Rectal smooth muscle tissue (tissue), 1 donor: ENCODE measurements at regions not wholly inside any gene's neighbourhood (a gene's known extent, or its start where the extent isn't known, plus 50 kb on each side); places are given as distances from the start of the nearest gene placed in this dataset.

Experiments
- H3K27ac ChIP-seq: one replicate; pipeline ENCODE4 v1.7.0; 2013; ENCODE audit warnings: low read depth, low read length, inconsistent platforms
- H3K27me3 ChIP-seq: one replicate; pipeline ENCODE4 v1.7.0; 2013; ENCODE audit warnings: low read length; ENCODE audit not compliant: control insufficient read depth, insufficient read depth
- H3K36me3 ChIP-seq: one replicate; pipeline ENCODE4 v1.7.0; 2013; ENCODE audit warnings: low read length; ENCODE audit not compliant: control insufficient read depth, insufficient read depth
- H3K4me1 ChIP-seq: one replicate; pipeline ENCODE4 v1.7.0; 2013; ENCODE audit warnings: low read length; ENCODE audit not compliant: control insufficient read depth, insufficient read depth
- H3K4me3 ChIP-seq: one replicate; pipeline ENCODE4 v1.7.0; 2013; ENCODE audit warnings: low read length
- H3K9ac ChIP-seq: one replicate; pipeline ENCODE4 v1.7.0; 2013; ENCODE audit warnings: low read length

DNA sequence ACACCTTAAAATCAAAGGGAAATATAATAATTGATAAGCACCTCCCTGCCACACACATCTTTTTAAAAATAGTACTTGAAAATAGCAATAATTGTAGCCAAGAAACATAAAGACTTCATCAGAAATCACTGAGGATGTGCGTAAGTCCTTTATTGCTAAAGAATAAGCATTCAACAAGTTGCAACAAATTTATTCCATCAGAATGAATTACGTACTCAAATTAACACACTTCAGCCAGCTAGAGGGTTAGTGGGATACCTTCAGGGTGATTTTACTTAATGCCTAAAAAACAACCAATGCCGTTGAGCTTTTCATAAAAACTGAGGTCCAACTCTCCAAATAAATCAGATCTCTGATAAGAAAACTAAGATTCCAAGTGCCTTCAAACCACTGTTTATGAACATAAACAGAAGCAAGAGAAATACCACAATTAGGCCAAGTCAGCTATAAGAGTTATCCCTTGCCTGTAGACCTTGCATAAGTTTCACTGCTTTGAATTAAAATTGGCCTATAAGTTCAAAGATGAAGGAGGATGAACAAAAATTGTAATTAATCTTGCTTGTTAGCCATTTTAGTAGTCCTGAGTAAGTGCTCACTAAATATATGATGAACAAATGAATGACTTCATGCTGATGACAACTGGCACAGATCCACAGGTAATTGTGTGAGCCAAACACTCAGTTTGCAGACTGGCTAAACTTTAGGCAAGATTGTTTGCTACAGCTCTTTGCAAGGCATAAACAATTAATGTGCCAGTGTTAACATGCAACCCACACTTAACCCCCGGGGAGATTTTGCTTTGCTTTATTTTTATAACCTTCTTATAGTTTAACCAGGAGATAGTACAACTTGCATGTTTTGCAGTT is 375.1 kb upstream of the THBS1 start:
- no peaks in the 10 kb centered on the region for H3K27me3 ChIP-seq
- no peak overlapping the region for H3K27ac ChIP-seq
- no peaks in the 10 kb centered on the region for H3K36me3 ChIP-seq
- no peaks in the 10 kb centered on the region for H3K4me1 ChIP-seq
- H3K4me3 ChIP-seq = no peak overlapping the region
- no peak overlapping the region for H3K9ac ChIP-seq

DNA sequence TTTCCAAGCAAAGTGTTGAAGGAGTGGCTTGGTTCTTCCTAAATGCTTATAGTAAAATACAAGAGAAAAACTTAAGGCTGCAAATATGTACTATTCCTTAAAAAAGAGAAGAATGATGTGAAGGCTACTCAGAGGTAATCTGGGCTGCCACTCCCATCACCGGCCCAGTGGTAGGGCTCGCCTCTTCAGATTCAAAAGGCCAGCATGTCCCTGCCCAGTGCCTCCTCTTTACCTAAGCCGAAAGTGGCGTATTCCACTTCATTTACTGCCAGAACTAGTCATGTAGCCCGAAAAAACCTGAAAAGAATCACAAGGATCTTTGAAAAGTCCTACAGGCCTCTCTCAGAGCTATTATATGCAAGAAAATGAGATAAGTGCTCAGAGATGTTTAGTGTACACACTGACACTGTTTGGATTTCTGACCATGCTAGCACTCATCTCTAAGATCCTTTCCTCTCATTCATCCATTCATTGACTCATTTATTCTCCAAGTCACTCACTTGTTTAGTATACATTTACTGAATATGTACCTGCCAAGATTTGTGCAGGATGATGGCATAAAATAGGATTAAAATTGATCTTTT is 373.3 kb upstream of the THBS1 start:
- no peaks in the 10 kb centered on the region for H3K4me1 ChIP-seq
- H3K27ac ChIP-seq = no peak overlapping the region
- H3K4me3 ChIP-seq = no peak overlapping the region
- H3K9ac ChIP-seq = no peak overlapping the region
- no peaks in the 10 kb centered on the region for H3K36me3 ChIP-seq
- H3K27me3 ChIP-seq = no peaks in the 10 kb centered on the region

DNA sequence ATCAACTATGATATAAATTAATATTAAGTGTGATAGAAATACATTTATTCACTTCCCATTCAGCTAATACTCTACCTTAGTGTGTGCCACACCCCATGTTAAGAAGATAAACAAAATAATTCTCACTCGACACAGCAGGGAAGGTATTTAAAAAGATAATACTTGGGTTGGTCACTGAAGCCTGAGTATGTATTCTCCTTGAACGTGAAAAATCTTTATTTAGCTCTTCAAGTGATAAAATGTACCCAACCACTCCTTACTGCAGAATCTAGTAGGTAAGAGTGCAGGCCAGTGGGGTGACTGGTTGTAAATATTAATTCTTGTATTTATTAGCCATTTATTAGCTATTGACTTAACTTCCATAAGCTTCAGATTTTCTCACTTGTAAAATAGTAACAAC is 372.7 kb upstream of the THBS1 start:
- Histone ChIP-seq H3K4me3 (no peak overlapping the region), H3K36me3 (no peaks in the 10 kb centered on the region), H3K9ac (no peak overlapping the region), H3K27me3 (no peaks in the 10 kb centered on the region), H3K4me1 (no peaks in the 10 kb centered on the region), H3K27ac (no peak overlapping the region)

DNA sequence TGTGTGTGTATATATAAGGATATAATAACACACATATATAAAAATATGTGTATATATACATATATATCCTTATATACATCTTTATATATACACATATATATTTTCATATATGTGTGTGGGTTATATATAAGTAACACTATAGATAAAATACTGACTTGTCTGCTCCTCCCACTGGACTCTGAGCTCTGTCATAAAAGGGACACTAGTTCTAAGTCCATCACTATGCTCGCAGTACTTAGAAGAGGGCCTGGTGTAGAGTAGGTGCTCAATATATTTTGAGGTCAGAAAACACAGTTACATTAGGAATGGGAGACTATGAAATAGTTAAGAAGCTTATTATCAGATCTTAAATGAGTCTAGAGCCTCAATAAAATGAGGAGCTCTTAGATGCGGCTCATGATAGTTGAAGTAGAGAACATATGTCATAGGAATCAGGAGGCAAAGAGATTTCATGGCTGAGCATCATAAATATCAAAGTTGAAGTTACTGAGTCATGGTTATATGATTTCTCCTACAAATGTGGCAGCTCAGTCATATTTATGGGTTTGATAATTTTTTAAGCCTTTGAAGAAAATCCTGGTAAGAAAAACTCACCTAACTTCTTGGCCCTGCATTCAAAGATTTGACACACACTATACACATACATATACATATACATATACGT is 371.2 kb upstream of the THBS1 start:
- Histone ChIP-seq H3K9ac (no peak overlapping the region), H3K27me3 (no peaks in the 10 kb centered on the region), H3K27ac (no peak overlapping the region), H3K4me1 (no peaks in the 10 kb centered on the region), H3K36me3 (no peaks in the 10 kb centered on the region), H3K4me3 (no peak overlapping the region)

DNA sequence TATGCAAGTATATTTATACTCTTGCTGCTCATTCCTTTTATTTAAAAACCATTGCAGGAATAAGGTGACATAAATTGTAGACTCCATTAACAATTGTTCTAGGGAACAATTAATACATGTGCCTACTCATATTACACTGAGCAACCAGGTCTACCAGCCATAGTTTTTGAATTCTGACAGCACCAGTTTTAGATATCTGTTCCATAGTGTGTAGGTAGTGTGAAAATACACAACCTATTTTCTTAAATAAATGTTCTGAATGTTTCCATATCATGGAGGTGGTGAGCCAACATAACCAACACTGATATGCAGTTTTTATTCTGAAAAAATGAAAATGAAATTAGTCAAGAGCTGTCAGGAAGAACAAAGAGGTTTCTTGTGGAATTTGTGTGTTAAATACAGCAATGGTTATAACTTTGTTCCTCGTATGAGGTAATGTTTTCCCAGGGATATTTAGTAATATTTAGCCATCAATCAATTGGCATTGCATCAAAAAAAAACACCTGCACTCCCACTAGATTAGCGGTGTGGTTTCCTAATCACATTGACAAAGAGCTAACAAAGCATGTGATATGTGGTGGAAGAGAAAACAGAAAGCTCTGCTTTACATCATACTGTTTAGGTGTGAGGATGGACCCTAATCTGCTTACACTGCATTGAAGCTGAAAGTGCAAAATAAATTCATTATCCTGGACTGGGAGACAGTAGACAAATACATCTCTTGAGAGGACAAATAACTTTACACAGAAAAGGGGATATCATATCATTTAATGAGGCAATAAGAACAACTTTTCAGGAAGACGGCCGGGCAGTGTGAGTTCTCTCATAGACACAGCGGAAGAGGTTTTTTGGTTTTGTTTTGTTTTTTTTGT is 369.5 kb upstream of the THBS1 start:
- no peaks in the 10 kb centered on the region for H3K27me3 ChIP-seq
- no peak overlapping the region for H3K27ac ChIP-seq
- no peaks in the 10 kb centered on the region for H3K36me3 ChIP-seq
- no peak overlapping the region for H3K4me3 ChIP-seq
- H3K4me1 ChIP-seq = no peaks in the 10 kb centered on the region
- H3K9ac ChIP-seq = no peak overlapping the region

DNA sequence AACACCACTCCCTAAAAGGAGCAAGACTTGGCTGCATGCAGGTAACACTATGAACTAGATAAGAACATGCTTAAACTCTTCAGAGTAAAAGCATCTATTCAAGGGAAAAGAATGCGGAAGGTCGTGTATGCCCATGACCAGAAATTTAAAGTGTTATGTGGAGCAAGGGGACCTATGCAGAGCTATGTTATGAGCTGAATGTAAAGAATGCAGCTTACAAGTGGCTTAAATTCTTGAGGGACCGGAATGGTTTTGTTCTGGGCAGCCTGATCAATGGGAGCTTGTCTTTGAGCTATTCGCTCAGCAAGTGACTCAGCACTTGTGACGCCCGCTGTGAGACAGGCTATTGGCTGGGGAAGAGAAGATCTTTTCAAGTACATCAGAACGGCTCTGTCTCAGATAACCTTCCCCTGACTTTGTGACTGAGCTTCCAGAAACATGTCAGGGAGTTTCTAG is 367.5 kb upstream of the THBS1 start:
- Histone ChIP-seq H3K9ac (no peak overlapping the region), H3K4me3 (no peak overlapping the region), H3K36me3 (no peaks in the 10 kb centered on the region), H3K4me1 (no peaks in the 10 kb centered on the region), H3K27me3 (no peaks in the 10 kb centered on the region), H3K27ac (peak overlapping the region; percentile 10)

DNA sequence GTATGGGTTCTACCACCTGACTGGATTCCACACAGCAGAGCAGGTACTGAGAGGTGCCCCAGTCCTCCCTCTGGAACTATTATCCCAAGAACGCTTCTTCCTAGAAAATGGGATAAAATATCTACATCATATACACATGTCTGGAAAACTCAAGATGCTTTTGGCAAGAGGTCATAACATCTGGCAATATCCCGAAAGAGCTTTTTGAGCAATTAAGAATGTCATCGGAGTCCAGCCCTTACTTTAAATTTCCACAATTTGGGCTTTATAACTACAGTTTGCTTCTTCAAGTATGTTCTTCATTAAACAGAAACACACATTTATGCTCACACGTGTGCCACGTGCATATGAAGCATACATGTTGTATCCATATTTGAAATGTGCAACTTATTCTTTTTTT is 365.9 kb upstream of the THBS1 start:
- no peak overlapping the region for H3K4me3 ChIP-seq
- no peaks in the 10 kb centered on the region for H3K4me1 ChIP-seq
- H3K9ac ChIP-seq = no peak overlapping the region
- H3K27me3 ChIP-seq = no peaks in the 10 kb centered on the region
- no peaks in the 10 kb centered on the region for H3K36me3 ChIP-seq
- H3K27ac ChIP-seq = no peak overlapping the region

DNA sequence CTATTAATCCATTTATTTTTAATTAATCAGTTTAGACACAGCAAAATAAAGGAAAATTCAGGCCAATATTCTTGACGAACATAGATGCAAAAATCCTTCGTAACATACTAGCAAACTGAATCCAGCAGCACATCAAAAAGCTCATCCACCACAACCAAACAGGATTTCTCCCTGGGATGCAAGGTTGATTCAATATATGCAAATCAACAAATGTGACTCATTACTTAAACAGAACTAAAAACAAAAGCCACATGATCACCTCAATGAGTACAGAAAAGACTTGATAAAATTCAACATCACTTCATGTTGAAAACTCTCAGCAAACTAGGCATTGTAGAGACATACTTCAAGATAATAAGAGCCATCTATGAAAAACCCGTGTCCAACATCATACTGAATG is 364.1 kb upstream of the THBS1 start:
- no peak overlapping the region for H3K27ac ChIP-seq
- no peaks in the 10 kb centered on the region for H3K36me3 ChIP-seq
- no peaks in the 10 kb centered on the region for H3K4me1 ChIP-seq
- H3K9ac ChIP-seq = no peak overlapping the region
- H3K4me3 ChIP-seq = no peak overlapping the region
- no peaks in the 10 kb centered on the region for H3K27me3 ChIP-seq

DNA sequence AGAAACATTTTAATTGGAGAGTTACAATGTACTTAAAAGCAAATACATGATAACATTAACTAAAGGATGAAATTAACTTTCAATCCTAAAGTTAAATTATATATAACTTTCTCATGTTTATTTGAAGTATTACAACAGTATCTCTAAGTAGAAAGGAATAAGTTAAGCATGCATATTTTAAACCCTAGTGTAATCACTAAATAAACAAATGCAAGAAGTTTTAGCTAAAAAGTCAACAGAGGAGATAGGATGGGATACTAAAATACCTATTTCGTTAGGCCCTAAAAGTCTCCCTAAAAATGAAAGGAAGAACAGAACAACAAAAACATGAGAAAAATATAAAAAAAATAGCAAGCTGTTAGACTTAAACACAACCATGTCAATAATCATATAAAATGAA is 361.3 kb upstream of the THBS1 start:
- H3K9ac ChIP-seq = no peak overlapping the region
- H3K4me3 ChIP-seq = no peak overlapping the region
- no peaks in the 10 kb centered on the region for H3K27me3 ChIP-seq
- no peak overlapping the region for H3K27ac ChIP-seq
- H3K36me3 ChIP-seq = no peaks in the 10 kb centered on the region
- H3K4me1 ChIP-seq = no peaks in the 10 kb centered on the region

DNA sequence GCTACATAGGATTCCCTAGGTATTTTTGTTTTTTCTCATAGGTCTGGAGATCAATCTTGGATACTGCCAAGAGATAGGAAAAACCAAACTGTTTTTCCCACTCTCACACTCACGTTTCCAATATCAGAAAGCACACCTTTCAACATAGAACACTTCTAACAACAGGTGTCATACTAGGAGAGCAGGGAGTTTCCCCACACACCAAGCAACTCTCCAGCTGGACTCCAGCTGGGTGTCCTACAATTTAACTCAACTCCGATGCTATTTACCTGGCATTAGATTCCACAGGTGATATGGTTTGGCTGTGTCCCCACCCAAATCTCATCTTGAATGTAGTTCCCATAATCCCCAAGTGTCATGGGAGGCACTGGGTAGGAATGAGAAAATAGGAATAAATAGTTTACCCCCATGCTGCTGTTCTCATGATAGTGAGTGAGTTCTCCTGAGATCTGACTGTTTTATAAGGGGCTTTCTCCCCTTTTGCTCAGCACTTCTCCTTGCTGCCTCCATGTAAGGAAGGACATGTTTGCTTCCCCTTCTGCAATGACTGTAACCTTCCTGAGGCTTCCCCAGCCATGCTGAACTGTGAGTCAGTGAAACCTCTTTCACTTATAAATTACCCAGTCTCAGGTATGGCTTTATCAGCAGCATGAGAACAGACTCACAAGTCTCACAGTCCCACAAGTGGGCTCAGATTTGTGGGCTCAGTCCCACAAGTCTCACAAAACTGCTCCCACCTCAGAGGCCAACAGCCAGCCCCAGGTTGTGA is 354.5 kb upstream of the THBS1 start:
- H3K9ac ChIP-seq = no peak overlapping the region
- no peaks in the 10 kb centered on the region for H3K27me3 ChIP-seq
- peaks cover 11% of the 10 kb centered on the region for H3K4me1 ChIP-seq
- no peak overlapping the region for H3K4me3 ChIP-seq
- no peak overlapping the region for H3K27ac ChIP-seq
- H3K36me3 ChIP-seq = no peaks in the 10 kb centered on the region

DNA sequence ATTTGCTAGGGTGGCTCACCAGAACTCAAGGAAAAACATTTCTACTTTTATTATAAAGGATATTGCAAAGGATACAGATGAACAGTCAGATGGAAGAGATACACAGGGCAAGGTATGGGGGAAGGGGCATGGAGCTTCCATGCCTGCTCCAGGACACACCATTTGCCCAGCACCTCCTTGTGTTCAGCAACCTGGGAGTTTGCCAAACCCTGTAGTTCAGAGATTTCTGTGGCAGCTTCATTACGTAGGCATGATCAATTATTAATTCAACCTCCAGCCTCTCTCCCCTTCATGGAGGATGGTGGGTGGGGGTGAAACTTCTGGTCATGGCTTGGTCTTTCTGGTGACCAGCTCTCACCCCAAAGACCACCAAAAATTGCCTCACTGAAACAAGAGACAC is 353.9 kb upstream of the THBS1 start:
- H3K4me1 ChIP-seq = peaks cover 11% of the 10 kb centered on the region
- no peaks in the 10 kb centered on the region for H3K27me3 ChIP-seq
- no peak overlapping the region for H3K27ac ChIP-seq
- no peak overlapping the region for H3K9ac ChIP-seq
- H3K36me3 ChIP-seq = no peaks in the 10 kb centered on the region
- no peak overlapping the region for H3K4me3 ChIP-seq
